ENCODE measurements at regions not wholly inside any gene's neighbourhood (a gene's known extent, or its start where the extent isn't known, plus 50 kb on each side); places are given as distances from the start of the nearest gene placed in this dataset.

- TF ChIP-seq CTCF (IDR thresholded peaks at IDR 0.05), result no peak
- no peak for TF ChIP-seq POLR2A (IDR thresholded peaks at IDR 0.05)
Observed at GRCh38 chr6:128599036-128599435, 78.6 kb upstream of the PTPRK start.

Data from right lobe of liver (tissue), 4 donors.